ENCODE measurements at regions not wholly inside any gene's neighbourhood (a gene's known extent, or its start where the extent isn't known, plus 50 kb on each side); places are given as distances from the start of the nearest gene placed in this dataset.

- TF ChIP-seq CTCF (IDR thresholded peaks at IDR 0.05) (no peak), POLR2AphosphoS5 (IDR thresholded peaks at IDR 0.05) (no peak)
These were observed 97.7 kb downstream of the CBLN1 start for GRCh38 chr16:49183911-49184310.
